SK-N-MC (cell line): ENCODE measurements at regions not wholly inside any gene's neighbourhood (a gene's known extent, or its start where the extent isn't known, plus 50 kb on each side); places are given as distances from the start of the nearest gene placed in this dataset.

Source experiments
- DNase-seq: peaks from one replicate; pipeline ENCODE4 v3.0.0-alpha.2; 2011; ENCODE audit warnings: low read depth, low spot score
- H3K27ac ChIP-seq: fragments of 200-600 bp; sonication (generic); 2 replicates; pipeline ENCODE4 v1.5.1; 2016; ENCODE audit warnings: mixed run types
- H3K36me3 ChIP-seq: fragments of 200-600 bp; sonication (generic); 2 replicates; pipeline ENCODE4 v1.6.1; 2017; ENCODE audit warnings: antibody characterized with exemption, low read length, mixed read lengths; ENCODE audit not compliant: insufficient read depth
- H3K4me3 ChIP-seq: fragments of 200-600 bp; sonication (generic); 2 replicates; pipeline ENCODE4 v1.5.1; 2016
- H3K9ac ChIP-seq: fragments of 200-600 bp; sonication (generic); 2 replicates; pipeline ENCODE4 v1.8.0; 2017; ENCODE audit warnings: mixed run types, mixed read lengths; ENCODE audit not compliant: insufficient read length
- H3K9me3 ChIP-seq: fragments of 200-600 bp; sonication (generic); 2 replicates; pipeline ENCODE4 v1.6.1; 2017; ENCODE audit warnings: low read depth, mild to moderate bottlenecking, antibody characterized with exemption, low read length, moderate library complexity, mixed read lengths
- EZH2 ChIP-seq: fragments of 200-600 bp; sonication (generic); IDR thresholded peaks from one replicate; pipeline ENCODE4 v1.6.1; 2017; ENCODE audit warnings: antibody characterized with exemption
- FOXP2 ChIP-seq: optimal IDR thresholded peaks from 2 replicates; pipeline ENCODE3; 2011; ENCODE audit warnings: mild to moderate bottlenecking, moderate library complexity; ENCODE audit not compliant: insufficient read depth; ENCODE audit errors: extremely low read length, control extremely low read depth
- POLR2AphosphoS5 ChIP-seq: IDR thresholded peaks from 2 replicates; pipeline ENCODE4 v1.6.1; 2012; ENCODE audit warnings: mild to moderate bottlenecking, low read depth, low read length, borderline replicate concordance

DNA sequence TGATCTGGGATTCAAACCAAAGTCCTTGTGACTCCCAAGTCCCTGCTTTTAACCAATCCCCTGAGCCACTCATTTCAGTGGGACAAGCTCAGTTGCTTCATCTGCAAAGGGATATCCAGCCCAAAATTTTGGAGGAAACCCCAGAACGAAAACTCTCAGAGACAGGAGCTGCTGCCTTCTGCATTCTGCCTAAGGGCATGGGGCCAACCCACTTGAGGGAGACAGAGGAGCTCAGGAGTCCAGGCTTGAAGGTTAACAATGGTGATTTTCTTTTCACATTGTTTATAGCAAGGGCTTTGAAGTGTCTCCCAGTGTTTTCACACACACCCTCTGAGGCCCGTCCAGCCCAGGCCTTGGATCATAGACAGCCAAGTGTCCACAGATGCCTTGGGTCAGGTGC lies 148.1 kb upstream of the CTTNBP2NL start:
- Histone ChIP-seq H3K36me3 (no peaks in the 10 kb centered on the region), H3K9me3 (no peaks in the 10 kb centered on the region), H3K9ac (no peak overlapping the region), H3K27ac (no peak overlapping the region), H3K4me3 (no peak overlapping the region)
- DNase-seq: no peak
- TF ChIP-seq POLR2AphosphoS5 (no peak), EZH2 (no peak), FOXP2 (no peak)

DNA sequence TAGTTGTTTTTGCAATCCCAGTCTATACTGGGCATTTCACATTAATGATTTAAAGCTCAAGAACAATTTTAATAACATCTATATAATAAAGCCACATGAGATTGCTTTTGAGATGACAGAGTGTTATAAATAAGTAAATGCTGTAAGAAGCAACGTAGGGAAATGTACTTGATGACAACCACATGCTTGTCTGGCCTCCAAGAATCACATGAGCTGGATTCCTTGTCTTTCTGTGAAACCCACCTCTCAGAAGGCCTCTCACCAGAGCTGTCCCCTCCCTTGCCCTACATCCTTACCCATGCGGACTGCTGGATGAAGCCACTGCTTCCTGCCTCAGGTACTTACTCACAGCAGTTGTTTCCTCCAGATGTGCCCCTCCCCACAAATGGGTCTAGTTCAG lies 145.1 kb upstream of the CTTNBP2NL start:
- no peak overlapping the region for H3K9ac ChIP-seq
- no peaks in the 10 kb centered on the region for H3K9me3 ChIP-seq
- H3K4me3 ChIP-seq: no peak overlapping the region
- TF ChIP-seq FOXP2: no peak
- no peak for TF ChIP-seq POLR2AphosphoS5
- no peak for TF ChIP-seq EZH2
- DNase-seq: no peak
- H3K36me3 ChIP-seq: no peaks in the 10 kb centered on the region
- H3K27ac ChIP-seq: no peak overlapping the region

DNA sequence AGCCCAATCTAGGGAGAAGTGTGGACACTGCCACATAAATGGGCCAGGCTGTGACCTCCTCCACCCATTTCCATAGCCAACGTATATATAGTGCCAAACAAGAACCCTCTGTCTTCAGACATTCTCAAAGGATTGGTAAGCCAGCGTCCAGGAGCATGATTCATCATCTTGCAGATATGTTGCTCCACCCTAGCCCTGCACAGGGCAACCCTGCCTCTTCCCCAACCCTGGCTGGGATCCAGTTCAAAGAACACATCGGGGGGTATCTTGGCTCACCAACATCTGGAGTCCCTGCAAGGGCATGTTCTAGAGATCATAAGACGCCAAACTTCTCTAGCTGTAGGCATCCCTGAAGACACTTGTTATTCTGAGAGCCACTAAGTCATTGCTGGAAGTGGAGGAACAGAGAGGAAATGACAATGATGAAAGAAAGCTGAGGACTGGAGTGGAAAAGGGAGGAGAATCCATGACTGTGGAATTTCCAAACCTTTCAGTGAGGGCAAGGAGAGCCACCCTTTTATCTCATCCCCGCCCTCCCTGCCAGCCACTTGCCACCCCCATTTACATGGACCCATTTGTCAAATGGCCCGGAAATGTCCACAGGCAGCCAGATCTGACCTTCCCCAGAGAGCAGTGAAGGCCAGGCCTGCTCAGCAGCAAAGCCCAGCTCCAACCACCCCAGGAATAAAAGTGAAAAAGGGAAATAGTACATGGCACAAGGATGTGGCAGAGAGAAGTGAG lies 144.1 kb upstream of the CTTNBP2NL start:
- no peak for DNase-seq
- Histone ChIP-seq H3K27ac (no peak overlapping the region), H3K9ac (no peak overlapping the region), H3K9me3 (no peaks in the 10 kb centered on the region), H3K4me3 (no peak overlapping the region), H3K36me3 (no peaks in the 10 kb centered on the region)
- no peak for TF ChIP-seq POLR2AphosphoS5
- no peak for TF ChIP-seq FOXP2
- no peak for TF ChIP-seq EZH2

DNA sequence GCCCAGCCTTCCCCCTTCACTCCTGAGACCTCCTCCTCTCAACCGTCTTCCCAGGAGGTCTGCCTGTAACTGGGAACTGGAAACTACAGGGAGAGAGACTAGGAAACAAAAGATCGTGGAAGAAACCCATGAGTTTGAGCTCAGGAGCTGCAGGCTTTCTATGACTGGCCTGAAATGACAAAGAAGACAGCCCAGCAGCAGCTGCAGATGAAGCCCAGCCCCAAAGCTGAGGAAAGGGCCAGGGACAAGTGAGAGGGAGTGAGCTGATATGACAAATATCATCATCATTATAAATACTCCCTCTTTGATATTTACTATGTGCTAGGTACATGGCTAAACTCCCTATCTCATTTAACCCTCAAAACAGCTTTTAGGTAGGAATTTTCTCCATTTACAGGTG lies 142.6 kb upstream of the CTTNBP2NL start:
- TF ChIP-seq EZH2 (no peak), POLR2AphosphoS5 (no peak), FOXP2 (no peak)
- Histone ChIP-seq H3K36me3 (no peaks in the 10 kb centered on the region), H3K27ac (no peak overlapping the region), H3K9me3 (no peaks in the 10 kb centered on the region), H3K4me3 (no peak overlapping the region), H3K9ac (no peak overlapping the region)
- no peak for DNase-seq

DNA sequence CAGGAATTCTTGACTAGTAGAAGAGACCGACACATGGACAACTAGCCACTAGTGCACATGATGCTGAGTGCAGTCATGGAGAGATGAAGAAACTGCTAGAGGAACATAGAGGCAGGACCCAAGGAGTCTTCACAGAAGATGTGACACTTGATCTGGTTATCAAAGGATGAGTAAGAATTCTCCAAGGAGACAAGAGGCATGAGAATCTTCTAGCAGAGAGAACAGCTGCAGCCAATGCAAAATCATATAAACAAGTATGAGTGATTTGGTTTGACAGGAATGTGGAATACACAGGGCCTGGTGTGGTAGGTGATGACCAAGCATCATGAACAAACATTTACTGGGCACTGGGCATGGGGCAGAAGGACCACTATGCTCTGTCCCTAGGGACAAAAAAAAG lies 140.9 kb upstream of the CTTNBP2NL start:
- no peak for DNase-seq
- no peak for TF ChIP-seq EZH2
- TF ChIP-seq FOXP2: no peak
- no peak for TF ChIP-seq POLR2AphosphoS5

DNA sequence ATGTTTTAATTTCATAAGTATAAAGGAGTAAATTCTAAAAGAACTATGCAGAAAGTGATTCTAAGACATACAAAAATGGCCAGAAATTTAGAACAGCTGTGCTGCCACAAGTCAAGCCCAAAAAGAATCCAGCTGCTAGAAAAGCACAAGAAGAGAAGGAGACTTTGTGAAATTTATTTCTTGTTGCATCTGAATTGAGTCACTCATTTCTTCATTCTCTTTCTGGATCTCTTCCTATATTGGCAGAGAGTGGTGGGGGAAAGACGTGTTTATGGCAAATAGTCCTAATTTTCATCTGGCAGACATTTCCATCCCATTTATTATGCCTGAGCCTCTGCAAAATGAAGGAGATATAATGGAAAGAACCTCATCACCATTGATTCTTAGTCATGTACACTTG lies 139.6 kb upstream of the CTTNBP2NL start:
- Histone ChIP-seq H3K4me3 (no peak overlapping the region), H3K9me3 (no peaks in the 10 kb centered on the region), H3K36me3 (no peaks in the 10 kb centered on the region), H3K9ac (no peak overlapping the region), H3K27ac (no peak overlapping the region)
- TF ChIP-seq EZH2: no peak
- no peak for TF ChIP-seq FOXP2
- no peak for TF ChIP-seq POLR2AphosphoS5
- no peak for DNase-seq

More for the DNA sequence above, 140.9 kb upstream of the CTTNBP2NL start:
- H3K9ac ChIP-seq: no peak overlapping the region
- no peak overlapping the region for H3K4me3 ChIP-seq
- no peaks in the 10 kb centered on the region for H3K9me3 ChIP-seq
- H3K36me3 ChIP-seq: no peaks in the 10 kb centered on the region
- no peak overlapping the region for H3K27ac ChIP-seq

DNA sequence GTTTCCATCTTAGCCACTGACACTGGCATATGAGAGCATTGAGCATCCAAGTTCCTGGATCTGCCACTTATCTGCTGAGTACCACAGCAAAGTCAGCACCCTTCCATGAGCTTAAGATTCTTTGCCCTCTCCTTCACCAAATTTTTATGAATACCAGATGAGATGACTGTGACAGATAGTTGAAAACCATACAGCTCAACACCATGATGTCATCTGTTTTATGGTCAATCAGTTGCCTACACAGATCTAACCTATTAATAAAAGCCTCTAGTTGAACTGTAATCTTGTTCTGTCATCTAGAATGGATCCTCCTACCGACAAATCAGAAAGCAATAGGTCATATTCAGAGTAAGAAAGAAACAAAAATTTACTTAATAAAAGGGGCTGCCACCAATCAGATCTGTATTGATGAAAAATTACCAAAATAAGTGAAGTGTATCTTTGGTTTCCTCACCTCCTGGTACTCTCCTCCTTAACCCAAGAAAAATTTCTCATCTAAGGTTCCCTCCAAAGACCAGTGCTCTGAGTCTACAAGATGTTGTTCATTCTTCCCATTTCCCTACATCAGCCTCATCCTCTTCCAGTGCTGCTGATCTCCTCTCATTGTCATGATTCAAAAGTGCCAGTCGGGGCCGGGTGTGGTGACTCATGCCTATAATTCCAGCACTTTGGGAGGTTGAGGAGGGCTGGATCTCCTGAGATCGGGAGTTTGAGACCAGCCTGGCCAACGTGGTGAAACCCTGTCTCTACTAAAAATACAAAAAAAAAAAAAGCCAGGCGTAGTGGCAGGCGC lies 138.8 kb upstream of the CTTNBP2NL start:
- Histone ChIP-seq H3K27ac (no peak overlapping the region), H3K4me3 (no peak overlapping the region), H3K36me3 (no peaks in the 10 kb centered on the region), H3K9ac (no peak overlapping the region), H3K9me3 (no peaks in the 10 kb centered on the region)
- TF ChIP-seq FOXP2 (no peak), EZH2 (no peak), POLR2AphosphoS5 (no peak)
- no peak for DNase-seq

DNA sequence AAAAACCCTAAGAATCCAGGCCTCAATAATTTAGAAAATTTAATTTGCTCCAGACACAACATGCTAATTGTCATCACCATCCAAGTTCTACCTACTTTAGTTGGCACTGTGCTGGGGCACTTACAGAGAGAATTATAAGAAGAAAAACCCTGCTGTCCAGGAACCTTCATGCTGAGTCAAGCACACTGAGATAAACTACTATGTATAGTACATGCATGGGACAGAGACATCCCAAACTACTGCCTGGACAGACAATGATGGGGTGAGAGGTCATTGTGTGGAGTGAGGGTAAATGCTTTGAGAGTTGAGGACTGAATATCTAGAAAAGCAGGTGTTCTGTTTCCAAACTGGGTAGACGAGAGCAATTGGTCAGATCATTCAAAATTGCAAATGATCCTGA lies 135.3 kb upstream of the CTTNBP2NL start:
- Histone ChIP-seq H3K27ac (no peak overlapping the region), H3K9ac (no peak overlapping the region), H3K4me3 (no peak overlapping the region), H3K36me3 (no peaks in the 10 kb centered on the region), H3K9me3 (no peaks in the 10 kb centered on the region)
- DNase-seq: no peak
- no peak for TF ChIP-seq POLR2AphosphoS5
- TF ChIP-seq EZH2: no peak
- no peak for TF ChIP-seq FOXP2
